ENCODE measurements at regions not wholly inside any gene's neighbourhood (a gene's known extent, or its start where the extent isn't known, plus 50 kb on each side); places are given as distances from the start of the nearest gene placed in this dataset.

- no peak overlapping the region for H3K4me3 ChIP-seq (ENCODE audit: low read depth, low read length)
- no peak for DNase-seq (ENCODE audit: low read depth)
- TF ChIP-seq CTCF (conservative IDR thresholded peaks at IDR 0.05; ENCODE audit: low read depth, low read length) = no peak
Measured at GRCh38 chr6:14505401-14505800, 387.8 kb downstream of the CD83 start.

- TF ChIP-seq CTCF (conservative IDR thresholded peaks at IDR 0.05; ENCODE audit: low read depth, low read length) = no peak
- DNase-seq (ENCODE audit: low read depth) = no peak
- no peak overlapping the region for H3K4me3 ChIP-seq (ENCODE audit: low read depth, low read length)
Measured at GRCh38 chr6:14506656-14507246, 389.2 kb downstream of the CD83 start.

GRCh38 chr6:14509120-14509519 is 391.5 kb downstream of the CD83 start:
- H3K4me3 ChIP-seq (ENCODE audit: low read depth, low read length) = no peak overlapping the region
- TF ChIP-seq CTCF (conservative IDR thresholded peaks at IDR 0.05; ENCODE audit: low read depth, low read length) = no peak
- DNase-seq (ENCODE audit: low read depth) = no peak

GRCh38 chr6:14510038-14510437 is 392.5 kb downstream of the CD83 start:
- no peak for DNase-seq (ENCODE audit: low read depth)
- TF ChIP-seq CTCF (conservative IDR thresholded peaks at IDR 0.05; ENCODE audit: low read depth, low read length) = peak; percentile 11
- H3K4me3 ChIP-seq (ENCODE audit: low read depth, low read length) = no peak overlapping the region

- no peak for DNase-seq (ENCODE audit: low read depth)
- no peak for TF ChIP-seq CTCF (conservative IDR thresholded peaks at IDR 0.05; ENCODE audit: low read depth, low read length)
- no peak overlapping the region for H3K4me3 ChIP-seq (ENCODE audit: low read depth, low read length)
Measured at GRCh38 chr6:14511061-14511586, 393.6 kb downstream of the CD83 start.

- no peak for DNase-seq (ENCODE audit: low read depth)
- no peak for TF ChIP-seq CTCF (conservative IDR thresholded peaks at IDR 0.05; ENCODE audit: low read depth, low read length)
Measured at GRCh38 chr6:14512246-14512645, 394.7 kb downstream of the CD83 start.

More at GRCh38 chr6:14512246-14512645, 394.7 kb downstream of the CD83 start:
- no peak overlapping the region for H3K4me3 ChIP-seq (ENCODE audit: low read depth, low read length)

Data from epithelial cell of proximal tubule (primary cell).